K562 (cell line): ENCODE measurements at regions not wholly inside any gene's neighbourhood (a gene's known extent, or its start where the extent isn't known, plus 50 kb on each side); places are given as distances from the start of the nearest gene placed in this dataset.

Experiments
- ATAC-seq: fragments of 200-7000 bp; cut with Tn5 transposase; 3 replicates; pipeline ENCODE4 v1.9.1; 2020; ENCODE audit warnings: moderate library complexity
- BruUV-seq: library from RNA; stranded (reverse); fragments of 400-500 nt; replicated peaks from 2 replicates; lab custom pipeline; 2021; lab: Mats Ljungman, UMichigan
- CTCF ChIA-PET: fragments of 300-600 bp; formaldehyde crosslinking; extraction: SDS; loops from one replicate; lab custom pipeline; 2021; ENCODE audit warnings: low intra/inter-chr PET ratio; lab: Yijun Ruan, JAX
- POLR2A ChIA-PET: fragments of 300-600, 350-650 bp; sonication (Branson Sonifier 250); formaldehyde crosslinking; extraction: SDS; loops from one replicate; lab custom pipeline; 2021; ENCODE audit warnings: antibody characterized with exemption, inconsistent platforms; lab: Yijun Ruan, JAX
- DNase-seq, 4 experiments: peaks; one replicate each; pipeline versions ENCODE4 v3.0.0 to v3.0.0-alpha.2; 2011 to 2018; ENCODE audit warnings: low spot score in 3 of 4, mixed read lengths in 3 of 4; ENCODE audit errors: extremely low read depth in 1 of 4
- FAIRE-seq: peaks from 2 replicates; lab custom pipeline; 2011; peaks lifted over from hg19 to GRCh38; lab: Jason Lieb, UNC
- H2AFZ ChIP-seq: 2 replicates; pipeline ENCODE4 v1.6.0; 2011; ENCODE audit warnings: low read depth, low read length, control low read depth, inconsistent platforms
- H3K27ac ChIP-seq: fragments of 200-600 bp; 3 replicates; pipeline ENCODE4 v1.8.0; 2011; ENCODE audit warnings: low read depth, mild to moderate bottlenecking, control low read depth, inconsistent platforms, low read length, moderate library complexity, mixed read lengths; ENCODE audit errors: extremely low read depth
- H3K27me3 ChIP-seq, 2 experiments: fragments of 300-600 bp in 1 of 2; 2 replicates in 1 of 2; 3 replicates in 1 of 2; pipeline versions ENCODE4 v1.6.0 to v1.8.0; 2011; ENCODE audit warnings: inconsistent platforms in 2 of 2, low read length in 2 of 2, mild to moderate bottlenecking in 1 of 2, mixed read lengths in 1 of 2, moderate library complexity in 1 of 2; ENCODE audit not compliant: control insufficient read depth in 2 of 2, insufficient read depth in 2 of 2
- H3K36me3 ChIP-seq: fragments of 300-600 bp; 3 replicates; pipeline ENCODE4 v1.8.0; 2011; ENCODE audit warnings: mild to moderate bottlenecking, low read length, inconsistent platforms; ENCODE audit not compliant: control insufficient read depth, insufficient read depth
- H3K4me1 ChIP-seq, 2 experiments: fragments of 200-600 bp in 1 of 2; replicated peaks in 1 of 2; 2 replicates in 1 of 2; 3 replicates in 1 of 2; pipeline versions ENCODE4 v1.5.1 to v1.8.0; 2011; ENCODE audit warnings: inconsistent platforms in 2 of 2, low read length in 2 of 2, mild to moderate bottlenecking in 1 of 2, mixed read lengths in 1 of 2, moderate library complexity in 1 of 2; ENCODE audit not compliant: control insufficient read depth in 2 of 2, insufficient read depth in 2 of 2
- H3K4me2 ChIP-seq: 2 replicates; pipeline ENCODE4 v1.6.1; 2011; ENCODE audit warnings: low read length, control low read depth, inconsistent platforms, mixed read lengths; ENCODE audit not compliant: insufficient read depth
- H3K4me3 ChIP-seq: fragments of 200-600 bp; sonication (generic), shearing (Covaris generic); 2 replicates; pipeline ENCODE4 v1.5.1; 2016; ENCODE audit warnings: control low read depth, inconsistent platforms
- H3K79me2 ChIP-seq: fragments of 200-600 bp; 3 replicates; pipeline ENCODE4 v1.8.0; 2011; ENCODE audit warnings: low read length, inconsistent platforms; ENCODE audit not compliant: control insufficient read depth, insufficient read depth
- H3K9ac ChIP-seq, 2 experiments: 2 replicates each; pipeline versions ENCODE4 v1.6.0 to v1.6.1; 2011; ENCODE audit warnings: low read depth in 2 of 2, low read length in 2 of 2, control low read depth in 1 of 2, inconsistent platforms in 1 of 2, mild to moderate bottlenecking in 1 of 2, mixed read lengths in 1 of 2; ENCODE audit not compliant: insufficient read depth in 1 of 2
- H3K9me1 ChIP-seq: one replicate; pipeline ENCODE4 v1.6.0; 2011; ENCODE audit warnings: inconsistent platforms, mild to moderate bottlenecking, low read length, moderate library complexity; ENCODE audit not compliant: control insufficient read depth, insufficient read depth
- H3K9me3 ChIP-seq: replicated peaks from 2 replicates; pipeline ENCODE4 v1.5.1; 2011; ENCODE audit warnings: low read depth, low read length, inconsistent platforms; ENCODE audit not compliant: control insufficient read depth, insufficient read depth
- H4K20me1 ChIP-seq: replicated peaks from 2 replicates; pipeline ENCODE4 v1.6.1; 2011; ENCODE audit warnings: low read length, inconsistent platforms, mixed read lengths; ENCODE audit not compliant: control insufficient read depth, insufficient read depth
- EP300 ChIP-seq: IDR thresholded peaks from 2 replicates; pipeline ENCODE4 v1.6.1; 2012; ENCODE audit warnings: low read length, improper control_type of control experiment
- EWSR1 ChIP-seq: fragments of 450-650 bp; IDR thresholded peaks from 2 replicates; pipeline ENCODE4 v1.6.1; 2018; ENCODE audit warnings: borderline replicate concordance, mild to moderate bottlenecking, low read depth, moderate library complexity; ENCODE audit not compliant: partially characterized antibody
- GATA2 ChIP-seq: sonication (generic); formaldehyde crosslinking; IDR thresholded peaks from 2 replicates; pipeline ENCODE4 v1.4.0; 2020; ENCODE audit warnings: mild to moderate bottlenecking, missing genetic modification reagents
- JUND ChIP-seq, 2 experiments: IDR thresholded peaks; 2 replicates in 1 of 2; 3 replicates in 1 of 2; pipeline ENCODE4 v1.6.1; 2011; ENCODE audit warnings: borderline replicate concordance in 2 of 2, low read depth in 2 of 2, low read length in 2 of 2, improper control_type of control experiment in 1 of 2, missing biosample characterization in 1 of 2, missing genetic modification characterization in 1 of 2, missing genetic modification reagents in 1 of 2
- MLX ChIP-seq, 2 experiments: fragments of 450-650 bp in 1 of 2; sonication (generic) in 1 of 2; formaldehyde crosslinking; conservative IDR thresholded peaks; 2 replicates each; pipeline versions ENCODE4 v1.4.0 to v1.8.1; 2020 to 2022; ENCODE audit warnings: mild to moderate bottlenecking in 1 of 2, missing genetic modification reagents in 1 of 2
- NCOR1 ChIP-seq: fragments of 450-650 bp; IDR thresholded peaks from 2 replicates; pipeline ENCODE4 v1.6.1; 2016; ENCODE audit warnings: mild to moderate bottlenecking, moderate library complexity
- NFIC ChIP-seq: fragments of 450-650 bp; IDR thresholded peaks from 2 replicates; pipeline ENCODE4 v1.6.1; 2017; ENCODE audit warnings: mild to moderate bottlenecking, inconsistent platforms
- PRMT5 ChIP-seq: sonication (generic); formaldehyde crosslinking; IDR thresholded peaks from 2 replicates; pipeline ENCODE4 v1.5.0; 2020; ENCODE audit warnings: missing genetic modification reagents
- PURB ChIP-seq: sonication (generic); formaldehyde crosslinking; IDR thresholded peaks from 2 replicates; pipeline ENCODE4 v1.9.0; 2021; ENCODE audit warnings: low read depth, mild to moderate bottlenecking, missing genetic modification reagents
- TBL1XR1 ChIP-seq, 2 experiments: IDR thresholded peaks; 2 replicates each; pipeline ENCODE4 v1.6.1; 2012; ENCODE audit warnings: improper control_type of control experiment in 2 of 2, low read length in 2 of 2, mild to moderate bottlenecking in 1 of 2
- TFAP4 ChIP-seq: sonication (generic); formaldehyde crosslinking; IDR thresholded peaks from 2 replicates; pipeline ENCODE4 v1.8.0; 2022; ENCODE audit warnings: missing genetic modification reagents, mild to moderate bottlenecking, moderate library complexity, borderline replicate concordance
- USF1 ChIP-seq: sonication (generic); formaldehyde crosslinking; IDR thresholded peaks from 2 replicates; pipeline ENCODE4 v1.9.0; 2022; ENCODE audit warnings: mild to moderate bottlenecking, missing genetic modification reagents
- ZBTB26 ChIP-seq: fragments of 450-650 bp; formaldehyde crosslinking; IDR thresholded peaks from 2 replicates; pipeline ENCODE4 v1.4.0; 2022; ENCODE audit warnings: missing genetic modification characterization
- ZFP30 ChIP-seq: fragments of 250-450 bp; sonication (Bioruptor Pico); IDR thresholded peaks from 2 replicates; pipeline ENCODE4 v1.8.0; 2022; ENCODE audit warnings: moderate library complexity, mild to moderate bottlenecking, inconsistent platforms, borderline replicate concordance
- ZNF212 ChIP-seq: fragments of 450-650 bp; formaldehyde crosslinking; IDR thresholded peaks from 2 replicates; pipeline ENCODE4 v1.4.0; 2020; ENCODE audit warnings: mild to moderate bottlenecking
- ZNF280A ChIP-seq: fragments of 450-650 bp; IDR thresholded peaks from 2 replicates; pipeline ENCODE4 v1.6.1; 2018; ENCODE audit warnings: mild to moderate bottlenecking, low read depth; ENCODE audit not compliant: partially characterized antibody
- WGBS: fragments of 100-300 bp; shearing (Covaris generic); methylation state at CpG from one replicate; pipeline ENCODE4 v1.1.6; 2016; ENCODE audit warnings: low coverage, mixed read lengths; ENCODE audit not compliant: insufficient coverage; ENCODE audit errors: missing lambda C conversion rate; 5-methylcytosine and 5-hydroxymethylcytosine counted together
- in situ Hi-C: fragments of 300-500 bp; cut with MboI; formaldehyde crosslinking; loops from 4 replicates; pipeline ENCODE4 v1.15.0; 2018; ENCODE audit warnings: inconsistent platforms, mixed read lengths
- intact Hi-C: fragments of 100-400 bp; cut with micrococcal nuclease; formaldehyde crosslinking; loops from 2 replicates; pipeline ENCODE4 v1.14.2; 2022

GRCh38 chr5:165201369-165201768, 1696.0 kb downstream of the MAT2B start:
- no peak for DNase-seq
- no peak overlapping the region for H2AFZ ChIP-seq
- ChIA-PET CTCF (no interaction called here), POLR2A (no interaction called here)
- H3K36me3 ChIP-seq: no peaks in the 10 kb centered on the region
- BruUV-seq: no TSS peak
- no peaks in the 10 kb centered on the region for H3K27me3 ChIP-seq
- H3K9ac ChIP-seq: no peak overlapping the region
- no peak overlapping the region for H3K4me2 ChIP-seq
- in situ Hi-C loops: loop anchor here (25.0 kb wide), 1 partner anchor 1639 kb away; no protein-coding TSS in a partner anchor
- no peaks in the 10 kb centered on the region for H4K20me1 ChIP-seq
- TF ChIP-seq EP300: no peak
- no peak for TF ChIP-seq ZNF280A
- TF ChIP-seq NFIC: no peak
- no peak for TF ChIP-seq MLX (CRISPR knock-in tag; conservative IDR thresholded peaks at IDR 0.05)
- no peak for TF ChIP-seq GATA2 (CRISPR knock-in tag)
- no peak for TF ChIP-seq EWSR1
- no peak for TF ChIP-seq JUND (IDR thresholded peaks at IDR 0.05; ENCODE audit: borderline replicate concordance, low read depth, low read length)
- TF ChIP-seq JUND (tag; IDR thresholded peaks at IDR 0.05; ENCODE audit: borderline replicate concordance, low read depth, low read length): no peak
- no peak for TF ChIP-seq ZNF212
- TF ChIP-seq PURB: no peak
- TF ChIP-seq PRMT5 (CRISPR knock-in tag): no peak
- TF ChIP-seq NCOR1: no peak
- no peak for TF ChIP-seq TBL1XR1 (IDR thresholded peaks at IDR 0.05; ENCODE audit: low read length in 2 of 2)
- TF ChIP-seq USF1 (CRISPR knock-in tag): no peak
- no peak for TF ChIP-seq TFAP4 (CRISPR knock-in tag)
- no peak for TF ChIP-seq ZFP30 (CRISPR knock-in tag)
- no peak for TF ChIP-seq ZBTB26
- no peaks in the 10 kb centered on the region for H3K79me2 ChIP-seq
- no peak for FAIRE-seq
- intact Hi-C loops: loop anchor here (10.0 kb wide), 1 partner anchor 1637 kb away; no protein-coding TSS in a partner anchor
- H3K9me3 ChIP-seq: no peaks in the 10 kb centered on the region; the same call in 1 of the 2 replicates
- 0% methylated on average over 3 of the region's 3 CpGs for WGBS
- no peaks in the 10 kb centered on the region for H3K9me1 ChIP-seq
- no peak overlapping the region for H3K4me3 ChIP-seq
- H3K27ac ChIP-seq: no peak overlapping the region
- ATAC-seq: no peak
- no peaks in the 10 kb centered on the region for H3K4me1 ChIP-seq
